ENCODE measurements at regions not wholly inside any gene's neighbourhood (a gene's known extent, or its start where the extent isn't known, plus 50 kb on each side); places are given as distances from the start of the nearest gene placed in this dataset.

DNA sequence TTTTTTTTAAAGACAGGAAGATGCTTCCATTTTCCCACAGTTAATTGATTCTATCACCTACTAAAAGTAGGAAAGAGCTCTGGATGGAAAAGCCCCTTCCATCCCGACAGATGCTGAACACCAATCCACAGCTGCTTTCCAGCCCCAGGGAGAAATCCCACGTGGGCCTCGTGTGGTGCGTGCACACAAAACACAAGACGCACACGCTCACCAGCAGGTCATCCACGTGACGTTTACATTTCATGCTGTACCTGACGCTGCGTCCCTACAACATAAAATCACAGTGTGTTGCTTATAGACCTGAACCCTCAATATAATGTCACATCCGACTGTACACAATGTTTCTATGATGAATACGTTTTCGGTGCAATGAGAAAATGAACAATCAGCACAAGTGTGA, 50.2 kb upstream of the DACT2 start:
- no peak for DNase-seq

GRCh38 chr6:168370310-168370991, 50.9 kb upstream of the DACT2 start:
- DNase-seq = peak; percentile 81

- DNase-seq = no peak
These were observed 51.6 kb upstream of the DACT2 start for GRCh38 chr6:168371185-168371584.

DNA sequence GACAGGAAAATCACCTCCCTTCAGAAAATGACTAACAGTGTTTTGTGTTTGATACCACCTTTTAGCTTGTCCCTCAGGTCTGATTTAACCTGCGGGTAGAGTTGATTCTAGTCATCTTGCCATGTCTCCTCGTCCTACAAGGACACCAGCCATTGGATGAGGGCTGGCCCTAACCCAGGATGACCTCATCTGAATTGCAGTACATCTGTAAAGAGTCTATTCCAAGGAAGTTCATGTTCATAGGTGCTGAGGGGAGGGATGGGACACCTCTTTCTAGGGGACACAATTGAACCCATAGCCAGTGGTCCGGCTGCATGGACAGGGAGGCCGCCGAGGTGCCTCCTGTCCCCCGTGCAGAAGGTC, 52.0 kb upstream of the DACT2 start:
- no peak for DNase-seq

GRCh38 chr6:168371981-168372711, 52.6 kb upstream of the DACT2 start:
- DNase-seq = peak; percentile 9

DNA sequence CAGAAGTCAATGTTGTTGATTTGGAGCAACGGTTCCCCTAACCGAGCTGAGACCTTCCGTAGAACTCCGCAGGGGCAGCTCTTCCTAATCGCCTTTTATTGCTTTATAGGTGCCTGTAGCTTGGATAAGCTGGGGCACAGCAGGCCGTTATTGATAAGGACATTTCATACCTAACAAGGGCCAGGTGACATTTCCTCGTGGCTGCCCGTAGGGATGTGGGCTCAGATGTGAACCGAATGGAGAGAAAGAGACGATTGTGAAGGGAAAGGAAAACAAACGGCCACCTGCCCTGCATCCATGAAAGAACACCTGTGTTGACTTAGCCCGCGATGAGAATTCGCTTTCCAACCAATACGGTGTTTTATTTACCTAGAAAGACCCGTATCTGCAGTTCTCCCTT, 53.3 kb upstream of the DACT2 start:
- peak; percentile 4 for DNase-seq

DNA sequence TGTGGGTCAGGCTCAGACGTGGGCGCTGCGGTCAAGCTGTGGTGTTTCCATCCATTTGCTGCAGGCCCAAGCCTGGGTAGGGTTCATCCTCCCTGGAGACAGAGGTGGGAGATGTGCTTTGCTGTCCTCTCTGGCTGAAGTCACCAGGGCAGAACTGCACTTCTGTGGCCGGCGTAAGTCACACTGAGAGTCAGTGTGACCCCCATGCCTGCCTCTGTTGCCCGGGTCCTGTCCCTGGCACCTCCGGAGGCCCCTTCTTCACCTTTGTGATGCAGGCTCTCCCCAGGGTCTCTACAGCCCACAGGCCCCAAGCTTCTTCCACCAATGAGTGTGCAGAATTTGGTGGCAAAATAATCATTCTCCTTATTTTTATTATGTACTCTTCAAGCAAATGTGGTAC, 53.8 kb upstream of the DACT2 start:
- DNase-seq = no peak

GRCh38 chr6:168374051-168374502, 54.5 kb upstream of the DACT2 start:
- DNase-seq = no peak

DNA sequence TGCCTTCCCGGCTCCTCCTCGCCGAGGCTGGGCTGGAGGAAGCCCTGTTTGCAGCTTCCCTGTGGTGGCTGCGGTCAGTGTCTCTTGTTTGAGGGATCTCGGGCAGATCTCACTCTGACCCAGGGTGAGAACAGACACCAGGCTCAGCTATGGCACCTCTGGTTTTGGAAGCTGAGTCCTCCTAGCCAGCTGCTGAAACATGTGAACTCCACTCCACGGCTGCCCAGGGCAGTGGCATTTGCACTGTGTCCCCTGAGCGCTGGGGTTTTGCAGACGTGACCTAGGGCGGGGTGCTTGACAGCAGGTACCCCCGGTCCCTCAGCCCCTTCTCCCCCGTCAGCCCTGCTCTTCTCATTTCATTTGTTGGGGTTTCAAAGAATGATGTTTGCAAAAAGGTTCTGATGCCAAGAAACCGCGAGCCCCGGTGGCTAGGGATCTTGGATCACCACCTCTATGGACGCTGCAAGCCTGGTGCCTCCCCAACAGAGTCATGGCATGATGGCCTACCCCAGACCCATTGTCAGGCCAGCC, 55.0 kb upstream of the DACT2 start:
- DNase-seq = no peak

GRCh38 chr6:168376120-168376519, 56.5 kb upstream of the DACT2 start:
- peak; percentile 1 for DNase-seq

DNA sequence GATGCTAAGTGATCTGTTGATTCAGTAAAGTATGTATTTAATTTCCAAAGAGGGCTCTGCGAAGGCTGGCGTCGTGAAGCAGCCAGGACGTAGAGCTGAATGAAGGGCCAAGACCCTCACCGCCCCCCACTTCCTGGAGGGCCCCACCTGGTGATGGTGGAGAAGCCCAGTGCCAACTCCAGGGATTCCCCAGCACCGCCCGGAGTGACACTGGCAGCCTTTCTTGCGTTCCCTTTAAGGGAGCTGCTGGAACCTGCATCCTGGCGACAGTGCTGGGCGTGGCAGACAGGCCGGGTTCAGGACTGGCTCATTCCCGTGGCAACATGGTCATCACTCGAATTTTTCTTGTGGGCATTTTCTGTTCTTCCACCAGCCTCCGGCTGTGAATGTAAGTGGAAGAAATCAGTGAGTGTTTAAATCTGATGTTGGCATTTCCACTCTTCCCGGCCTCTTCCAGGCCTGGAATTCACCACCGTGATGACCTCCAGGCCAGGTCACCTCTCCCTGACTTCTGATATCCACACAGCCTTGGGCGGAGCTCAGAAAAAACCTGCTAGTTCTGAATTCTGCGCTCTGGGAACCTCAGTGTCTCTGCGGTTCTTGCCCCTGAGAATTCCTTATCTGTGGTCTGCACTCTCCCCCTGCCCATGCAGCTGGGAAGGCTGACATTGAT, 57.4 kb upstream of the DACT2 start:
- DNase-seq = no peak

DNA sequence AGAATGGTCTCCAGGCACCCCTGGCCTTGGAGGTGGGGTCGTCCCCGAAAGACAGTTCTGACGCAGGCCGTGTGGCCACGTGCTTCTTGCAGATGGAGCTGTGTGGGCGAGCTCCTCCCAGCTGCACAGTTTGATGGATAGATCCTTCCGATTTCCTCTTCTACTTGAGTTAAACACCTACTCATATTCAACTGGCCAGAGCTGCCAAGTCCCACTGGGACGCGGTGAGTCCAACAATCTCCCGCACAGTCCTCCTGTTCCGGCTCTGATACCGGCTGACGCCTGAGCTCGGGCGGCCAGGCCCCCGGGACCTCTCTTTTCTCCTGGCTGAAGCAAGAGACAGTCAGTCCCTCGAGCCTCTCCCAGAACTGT, 57.9 kb upstream of the DACT2 start:
- DNase-seq = peak; percentile 79

DNA sequence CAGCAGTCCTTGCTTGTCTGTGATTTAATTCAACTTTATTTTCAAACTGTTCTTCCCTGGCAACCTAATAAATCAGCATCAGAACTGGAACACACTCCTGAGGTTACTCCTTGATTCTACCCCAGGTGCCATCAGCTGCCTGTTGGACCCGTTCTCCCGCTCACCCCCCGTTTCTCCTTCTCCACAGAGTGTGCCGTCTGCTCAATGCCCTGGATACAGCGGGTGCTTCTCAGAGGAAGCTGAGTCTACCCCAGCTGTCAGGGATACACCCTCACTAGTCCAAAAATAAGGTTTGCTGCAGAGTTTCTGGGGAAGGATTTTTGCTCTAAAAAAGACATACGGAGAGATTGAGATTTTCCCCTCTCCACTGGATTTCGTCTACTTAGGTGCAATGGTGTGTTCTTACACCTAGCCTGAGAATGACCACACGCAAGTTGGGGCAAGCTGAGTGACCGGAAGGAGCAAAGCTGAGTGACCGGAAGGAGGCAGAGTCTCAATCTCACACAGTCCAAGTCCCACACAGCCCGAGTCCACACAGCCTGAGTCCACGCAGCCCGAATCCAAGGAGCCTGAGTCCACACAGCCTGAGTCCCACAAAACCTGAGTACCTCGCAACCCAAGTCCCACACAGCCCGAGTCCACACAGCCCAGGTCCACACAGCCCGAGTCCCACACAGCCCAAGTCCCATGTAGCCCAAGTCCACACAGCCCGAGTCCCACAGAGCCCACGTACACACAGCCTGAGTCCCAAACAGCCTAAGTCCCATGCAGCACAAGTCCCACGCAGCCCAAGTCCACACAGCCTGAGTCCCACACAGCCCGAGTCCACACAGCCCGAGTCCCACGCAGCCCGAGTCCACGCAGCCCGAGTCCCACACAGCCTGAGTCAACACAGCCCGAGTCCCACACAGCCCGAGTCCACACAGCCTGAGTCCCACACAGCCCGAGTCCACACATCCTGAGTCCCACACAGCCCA, 58.6 kb upstream of the DACT2 start:
- DNase-seq = peak; percentile 16

- peak; percentile 7 for DNase-seq
These were observed 60.0 kb upstream of the DACT2 start for GRCh38 chr6:168379579-168379978.

GRCh38 chr6:168380166-168380955, 60.6 kb upstream of the SMOC2 start:
- peak; percentile 7 for DNase-seq

GRCh38 chr6:168380956-168381605, 59.9 kb upstream of the SMOC2 start:
- peak; percentile 7 for DNase-seq

DNA sequence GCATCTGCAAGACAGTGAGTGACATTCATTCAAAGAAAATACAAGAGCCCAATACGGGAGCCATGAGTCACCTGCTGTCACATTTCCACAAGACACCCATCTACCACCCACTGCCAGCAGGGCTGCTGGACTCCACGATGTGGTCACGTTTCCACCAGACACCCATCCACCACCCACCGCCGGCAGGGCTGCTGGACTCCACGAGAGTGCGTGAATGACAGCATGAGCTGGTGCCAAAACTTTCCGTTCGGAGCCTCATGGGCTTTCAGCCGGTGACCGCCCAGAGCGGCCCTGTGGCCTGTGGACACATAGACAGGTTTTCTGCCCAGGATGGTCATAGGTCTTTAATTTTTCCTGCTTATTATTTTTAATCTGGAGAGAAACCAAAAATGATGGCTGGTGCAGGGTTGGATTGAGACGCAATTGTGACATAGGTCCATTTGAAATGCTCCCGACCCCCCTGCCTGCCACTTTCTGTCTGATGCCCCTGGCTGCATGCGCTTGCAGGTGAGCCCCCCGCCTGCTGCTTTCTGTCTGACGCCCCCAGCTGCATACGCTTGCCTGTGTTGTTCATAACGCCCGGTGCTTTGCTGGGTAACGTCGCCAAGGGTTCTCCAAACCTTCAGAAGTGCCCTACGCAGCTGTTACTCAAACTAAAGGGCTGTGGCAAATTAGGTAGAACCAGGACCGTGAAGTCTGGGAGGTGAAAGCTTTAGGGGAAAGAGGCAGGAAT, 59.1 kb upstream of the SMOC2 start:
- DNase-seq = peak; percentile 8

DNA sequence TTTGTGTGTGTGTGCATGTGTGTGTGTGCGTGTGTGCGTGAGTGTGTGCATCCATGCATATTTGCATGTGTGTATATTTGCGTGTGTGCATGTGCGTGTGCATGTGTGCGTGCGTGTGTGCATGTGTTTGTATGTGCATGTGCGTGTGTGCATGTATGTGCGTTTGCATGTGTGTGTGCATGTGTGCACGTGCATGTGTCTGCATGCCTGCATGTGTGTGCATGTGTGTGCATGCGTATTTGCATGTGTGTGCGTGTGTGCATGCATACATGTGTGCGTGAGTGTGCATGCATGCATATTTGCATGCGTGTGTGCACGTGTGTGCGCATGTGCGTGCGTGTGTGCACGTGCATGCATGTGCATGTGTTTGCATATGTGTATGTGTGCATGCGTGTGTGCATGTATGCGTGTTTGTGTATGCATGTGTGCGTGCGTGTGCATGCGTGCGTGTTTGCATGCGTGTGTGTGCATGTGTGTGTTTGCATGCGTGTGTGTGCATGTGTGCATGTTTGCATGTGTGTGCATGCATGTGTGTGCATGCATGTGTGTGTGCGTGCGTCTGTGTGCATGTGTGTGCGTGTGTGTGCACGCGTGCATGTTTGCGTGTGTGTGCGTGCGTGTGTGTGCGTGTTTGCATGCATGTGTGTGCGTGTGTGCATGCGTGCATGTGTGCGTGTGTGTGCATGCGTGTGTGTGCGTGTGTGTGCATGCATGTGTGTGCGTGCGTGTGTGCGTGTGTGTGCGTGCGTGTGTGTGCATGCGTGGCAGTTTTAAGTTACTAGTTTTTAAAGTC, 57.7 kb upstream of the SMOC2 start:
- peak; percentile 7 for DNase-seq

Data from right hindlimb (tissue), 1 donor.